MCF 10A (cell line): ENCODE measurements at regions not wholly inside any gene's neighbourhood (a gene's known extent, or its start where the extent isn't known, plus 50 kb on each side); places are given as distances from the start of the nearest gene placed in this dataset.

Experiments
- BruUV-seq: library from RNA; stranded (reverse); fragments of 400-500 nt; replicated peaks from 2 replicates; lab custom pipeline; 2021; lab: Mats Ljungman, UMichigan
- CTCF ChIA-PET: fragments of 300-600 bp; sonication (Branson Sonifier 250); formaldehyde crosslinking; extraction: SDS; loops from one replicate; lab custom pipeline; 2021; ENCODE audit warnings: antibody characterized with exemption, inconsistent platforms; lab: Yijun Ruan, JAX
- POLR2A ChIA-PET: fragments of 300-600, 350-650 bp; sonication (Branson Sonifier 250); formaldehyde crosslinking; extraction: SDS; loops from one replicate; lab custom pipeline; 2020; ENCODE audit warnings: antibody characterized with exemption, inconsistent platforms; lab: Yijun Ruan, JAX
- DNase-seq: peaks from one replicate; pipeline ENCODE4 v3.0.0-alpha.2; 2018; ENCODE audit not compliant: unreplicated experiment
- H3K27ac Mint-ChIP-seq: one replicate; pipeline ENCODE4 v1.8.0; 2022; ENCODE audit warnings: mild to moderate bottlenecking, low read depth, mixed read lengths; ENCODE audit not compliant: unreplicated experiment
- H3K27me3 Mint-ChIP-seq: one replicate; pipeline ENCODE4 v1.8.0; 2022; ENCODE audit warnings: mixed read lengths; ENCODE audit not compliant: insufficient read depth, unreplicated experiment
- H3K36me3 Mint-ChIP-seq: one replicate; pipeline ENCODE4 v1.8.0; 2022; ENCODE audit warnings: mild to moderate bottlenecking, moderate library complexity, mixed read lengths; ENCODE audit not compliant: insufficient read depth, unreplicated experiment
- H3K4me1 Mint-ChIP-seq: one replicate; pipeline ENCODE4 v1.8.0; 2022; ENCODE audit warnings: mixed read lengths; ENCODE audit not compliant: insufficient read depth, unreplicated experiment
- H3K4me3 Mint-ChIP-seq: one replicate; pipeline ENCODE4 v1.8.0; 2022; ENCODE audit warnings: mild to moderate bottlenecking, moderate library complexity, mixed read lengths; ENCODE audit not compliant: unreplicated experiment
- H3K9me3 Mint-ChIP-seq: one replicate; pipeline ENCODE4 v1.8.0; 2022; ENCODE audit warnings: mixed read lengths; ENCODE audit not compliant: unreplicated experiment
- intact Hi-C: fragments of 100-400 bp; cut with micrococcal nuclease; formaldehyde crosslinking; loops from 2 replicates; pipeline ENCODE4 v1.14.1; 2022
- TF ChIP-seq, protein P1 (sequence below): fragments of 200-600 bp; IDR thresholded peaks from one replicate; pipeline ENCODE4 v1.8.0; 2022; ENCODE audit warnings: antibody characterized with exemption, mild to moderate bottlenecking; ENCODE audit not compliant: unreplicated experiment

DNA sequence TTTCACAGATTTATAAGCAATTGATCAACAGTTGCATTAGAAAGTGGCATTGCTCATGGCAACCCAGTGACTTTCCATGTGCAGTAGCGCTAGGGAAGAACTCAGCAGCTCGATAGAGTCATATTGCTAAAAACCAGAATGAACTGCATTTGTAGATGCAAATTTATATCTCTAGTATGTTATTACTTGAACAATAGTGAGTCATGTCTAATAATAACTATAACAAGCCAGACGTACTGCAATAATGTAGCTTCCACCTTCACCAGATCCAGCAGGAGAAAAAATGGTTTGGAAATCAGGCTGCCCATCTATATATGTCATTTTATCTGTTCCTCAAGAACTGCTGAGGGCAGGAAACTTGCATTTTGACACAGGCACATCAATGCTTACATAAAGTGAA, 66.5 kb upstream of the FIGN start:
- no peaks in the 10 kb centered on the region for H3K36me3 Mint-ChIP-seq
- ChIA-PET POLR2A (interaction anchor here (0.6 kb wide), 1 partner anchor 33 kb away, joined by 3 read pairs; no protein-coding TSS in a partner anchor), CTCF (interaction anchor here (0.6 kb wide), 1 partner anchor 276 kb away, joined by 3 read pairs; no protein-coding TSS in a partner anchor)
- no peak overlapping the region for H3K27ac Mint-ChIP-seq
- H3K4me3 Mint-ChIP-seq: no peak overlapping the region
- TF ChIP-seq, protein P1, sequence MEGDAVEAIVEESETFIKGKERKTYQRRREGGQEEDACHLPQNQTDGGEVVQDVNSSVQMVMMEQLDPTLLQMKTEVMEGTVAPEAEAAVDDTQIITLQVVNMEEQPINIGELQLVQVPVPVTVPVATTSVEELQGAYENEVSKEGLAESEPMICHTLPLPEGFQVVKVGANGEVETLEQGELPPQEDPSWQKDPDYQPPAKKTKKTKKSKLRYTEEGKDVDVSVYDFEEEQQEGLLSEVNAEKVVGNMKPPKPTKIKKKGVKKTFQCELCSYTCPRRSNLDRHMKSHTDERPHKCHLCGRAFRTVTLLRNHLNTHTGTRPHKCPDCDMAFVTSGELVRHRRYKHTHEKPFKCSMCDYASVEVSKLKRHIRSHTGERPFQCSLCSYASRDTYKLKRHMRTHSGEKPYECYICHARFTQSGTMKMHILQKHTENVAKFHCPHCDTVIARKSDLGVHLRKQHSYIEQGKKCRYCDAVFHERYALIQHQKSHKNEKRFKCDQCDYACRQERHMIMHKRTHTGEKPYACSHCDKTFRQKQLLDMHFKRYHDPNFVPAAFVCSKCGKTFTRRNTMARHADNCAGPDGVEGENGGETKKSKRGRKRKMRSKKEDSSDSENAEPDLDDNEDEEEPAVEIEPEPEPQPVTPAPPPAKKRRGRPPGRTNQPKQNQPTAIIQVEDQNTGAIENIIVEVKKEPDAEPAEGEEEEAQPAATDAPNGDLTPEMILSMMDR: no peak
- no peaks in the 10 kb centered on the region for H3K4me1 Mint-ChIP-seq
- no peaks in the 10 kb centered on the region for H3K9me3 Mint-ChIP-seq
- BruUV-seq: no TSS peak
- H3K27me3 Mint-ChIP-seq: no peaks in the 10 kb centered on the region
- intact Hi-C loops: no loop called here
- DNase-seq: no peak

DNA sequence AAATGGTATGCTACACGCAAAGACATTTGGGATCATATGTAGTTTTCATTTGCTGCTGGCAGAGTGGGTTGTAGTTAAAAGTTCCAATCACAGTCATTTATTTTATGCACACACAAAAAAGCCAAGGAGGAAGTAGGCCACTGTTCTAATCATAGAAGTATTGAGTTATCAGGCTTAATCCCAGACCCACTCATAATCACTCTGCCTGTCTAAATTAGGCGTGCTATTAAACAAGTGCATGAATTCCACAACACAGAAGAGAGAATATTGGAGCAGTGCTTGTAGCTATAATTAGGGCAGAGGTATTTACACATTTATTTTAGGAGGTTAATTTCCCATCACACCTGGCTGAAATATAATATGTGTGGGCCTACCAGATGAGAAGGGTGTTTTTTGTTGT, 65.7 kb upstream of the FIGN start:
- no peak overlapping the region for H3K27ac Mint-ChIP-seq
- no TSS peak for BruUV-seq
- POLR2A ChIA-PET: interaction anchor here (0.9 kb wide), 1 partner anchor 55 kb away, joined by 5 read pairs; no protein-coding TSS in a partner anchor
- H3K27me3 Mint-ChIP-seq: no peaks in the 10 kb centered on the region
- intact Hi-C loops: no loop called here
- no peaks in the 10 kb centered on the region for H3K36me3 Mint-ChIP-seq
- no peaks in the 10 kb centered on the region for H3K9me3 Mint-ChIP-seq
- DNase-seq: no peak
- TF ChIP-seq, protein P1: no peak
- no peaks in the 10 kb centered on the region for H3K4me1 Mint-ChIP-seq
- CTCF ChIA-PET: no interaction called here
- no peak overlapping the region for H3K4me3 Mint-ChIP-seq

DNA sequence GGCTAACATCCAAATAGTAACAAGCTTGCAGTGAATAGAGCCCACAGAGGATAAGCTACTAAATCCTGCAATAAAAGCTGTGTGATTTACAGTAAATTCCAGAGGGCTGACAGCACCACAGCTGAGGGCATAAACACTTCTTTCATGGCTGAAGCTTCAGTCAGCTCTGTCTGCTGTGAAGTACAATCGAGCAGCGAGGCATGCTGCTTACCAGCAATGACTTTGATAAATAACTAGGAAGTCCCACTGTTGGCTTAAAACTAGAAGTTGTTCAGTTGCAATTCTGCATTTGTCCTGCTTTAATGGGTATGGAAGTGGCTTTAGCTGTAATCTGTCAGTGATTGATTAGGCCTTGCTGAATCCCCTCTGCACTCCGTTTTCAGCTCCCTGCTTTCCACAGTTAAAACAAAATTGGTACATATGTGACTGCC, 65.2 kb upstream of the FIGN start:
- TF ChIP-seq, protein P1: no peak
- no peaks in the 10 kb centered on the region for H3K9me3 Mint-ChIP-seq
- no peak for DNase-seq
- H3K27ac Mint-ChIP-seq: no peak overlapping the region
- peaks cover 3% of the 10 kb centered on the region for H3K36me3 Mint-ChIP-seq
- no peaks in the 10 kb centered on the region for H3K27me3 Mint-ChIP-seq
- BruUV-seq: no TSS peak
- H3K4me3 Mint-ChIP-seq: no peak overlapping the region
- no peaks in the 10 kb centered on the region for H3K4me1 Mint-ChIP-seq
- POLR2A ChIA-PET: interaction anchor here (0.9 kb wide), 1 partner anchor 55 kb away, joined by 5 read pairs; no protein-coding TSS in a partner anchor
- CTCF ChIA-PET: no interaction called here
- intact Hi-C loops: no loop called here

DNA sequence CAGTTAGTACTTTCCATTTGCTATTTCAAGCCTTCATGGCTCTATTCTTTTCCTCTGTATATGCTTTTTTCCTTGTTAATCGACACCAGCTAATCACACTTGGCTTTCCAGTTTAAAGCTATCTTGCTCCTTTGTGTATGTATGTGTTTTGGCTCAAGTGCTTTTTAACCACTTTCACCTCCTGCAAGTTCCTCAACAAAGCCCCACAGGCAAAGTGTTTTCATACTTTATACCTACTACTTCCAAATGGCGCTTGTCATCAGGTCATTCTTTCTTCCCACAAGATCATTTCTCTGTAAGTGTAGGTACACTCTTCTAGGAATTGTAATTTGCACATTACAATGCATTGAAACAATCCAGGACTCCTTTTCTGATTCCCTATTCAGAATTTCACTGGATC, 64.0 kb upstream of the FIGN start:
- no peaks in the 10 kb centered on the region for H3K4me1 Mint-ChIP-seq
- CTCF ChIA-PET: interaction anchor here (0.6 to 0.7 kb wide), 3 partner anchors 233 to 740 kb away, joined by 3 to 6 read pairs (median 4); no protein-coding TSS in a partner anchor
- intact Hi-C loops: no loop called here

More for the DNA sequence above, 64.0 kb upstream of the FIGN start:
- Mint-ChIP-seq H3K36me3 (peaks cover 5% of the 10 kb centered on the region), H3K27me3 (no peaks in the 10 kb centered on the region), H3K4me3 (no peak overlapping the region), H3K9me3 (no peaks in the 10 kb centered on the region), H3K27ac (no peak overlapping the region)
- BruUV-seq: no TSS peak
- POLR2A ChIA-PET: no interaction called here
- DNase-seq: no peak
- TF ChIP-seq, protein P1: no peak
